ENCODE measurements at regions not wholly inside any gene's neighbourhood (a gene's known extent, or its start where the extent isn't known, plus 50 kb on each side); places are given as distances from the start of the nearest gene placed in this dataset.
"Not testable (repeated sequence)": the region's sequence is repeated elsewhere in the genome, so short reads cannot be mapped to it uniquely, and the experiment has no call there.

GRCh38 chr5:17831279-17831678, 197.0 kb downstream of the TAF11L14 start:
- DNase-seq: no peak

GRCh38 chr5:17832949-17833745, 198.9 kb downstream of the TAF11L14 start:
- no peak for DNase-seq

GRCh38 chr5:17837757-17838156, 203.5 kb downstream of the TAF11L14 start:
- DNase-seq: no peak

GRCh38 chr5:17838469-17838868, 204.2 kb downstream of the TAF11L14 start:
- no peak for DNase-seq

GRCh38 chr5:17839848-17840247, 205.6 kb downstream of the TAF11L14 start:
- no peak for DNase-seq

GRCh38 chr5:17846496-17846895, 212.2 kb downstream of the TAF11L14 start:
- DNase-seq: no peak

GRCh38 chr5:17847286-17847685, 213.0 kb downstream of the TAF11L14 start:
- DNase-seq: no peak

GRCh38 chr5:17852111-17852510, 217.9 kb downstream of the TAF11L14 start:
- DNase-seq: no peak

- no peak for DNase-seq
Measured at GRCh38 chr5:17852740-17853139, 218.5 kb downstream of the TAF11L14 start.

GRCh38 chr5:17854901-17855300, 220.6 kb downstream of the TAF11L14 start:
- DNase-seq: no peak

- DNase-seq: no peak
Measured at GRCh38 chr5:17860660-17861315, 226.5 kb downstream of the TAF11L14 start.

- DNase-seq: not testable (repeated sequence)
Measured at GRCh38 chr5:17864903-17865302, 230.6 kb downstream of the TAF11L14 start.

- not testable (repeated sequence) for DNase-seq
Measured at GRCh38 chr5:17865966-17866365, 231.7 kb downstream of the TAF11L14 start.

- no peak for DNase-seq
Measured at GRCh38 chr5:17872204-17872603, 237.9 kb downstream of the TAF11L14 start.

- DNase-seq: no peak
Measured at GRCh38 chr5:17878541-17878940, 244.3 kb downstream of the TAF11L14 start.

GRCh38 chr5:17879276-17879675, 245.0 kb downstream of the TAF11L14 start:
- DNase-seq: no peak

- no peak for DNase-seq
Measured at GRCh38 chr5:17880869-17881268, 246.6 kb downstream of the TAF11L14 start.

GRCh38 chr5:17882760-17883488, 248.7 kb downstream of the TAF11L14 start:
- DNase-seq: peak; percentile 19

- DNase-seq: no peak
Measured at GRCh38 chr5:17888155-17888554, 253.9 kb downstream of the TAF11L14 start.

GRCh38 chr5:17890501-17890900, 256.2 kb downstream of the TAF11L14 start:
- DNase-seq: no peak

- DNase-seq: no peak
Measured at GRCh38 chr5:17891881-17892280, 257.6 kb downstream of the TAF11L14 start.

GRCh38 chr5:17893026-17893635, 258.9 kb downstream of the TAF11L14 start:
- DNase-seq: no peak

GRCh38 chr5:17895288-17896033, 261.2 kb downstream of the TAF11L14 start:
- no peak for DNase-seq

Measured in DMS153 (cell line).